ENCODE measurements at regions not wholly inside any gene's neighbourhood (a gene's known extent, or its start where the extent isn't known, plus 50 kb on each side); places are given as distances from the start of the nearest gene placed in this dataset.

GRCh38 chr6:92934625-92935024 is 484.7 kb downstream of the EPHA7 start:
- TF ChIP-seq POLR2AphosphoS5 (IDR thresholded peaks at IDR 0.05; ENCODE audit: low read depth) (no peak), CTCF (IDR thresholded peaks at IDR 0.05; ENCODE audit: insufficient read depth, low read length) (no peak)
